HG03039 (cell line): ENCODE measurements at regions not wholly inside any gene's neighbourhood (a gene's known extent, or its start where the extent isn't known, plus 50 kb on each side); places are given as distances from the start of the nearest gene placed in this dataset.
A peak's percentile ranks its signal among the peaks of the same experiment; 100 is the strongest.
"Not testable (repeated sequence)": the region's sequence is repeated elsewhere in the genome, so short reads cannot be mapped to it uniquely, and the experiment has no call there.

Source experiments
- ATAC-seq: cut with Tn5 transposase; IDR thresholded peaks from one replicate; pipeline ENCODE4 v1.9.1; 2021; ENCODE audit warnings: mild to moderate bottlenecking, moderate library complexity; ENCODE audit not compliant: unreplicated experiment

DNA sequence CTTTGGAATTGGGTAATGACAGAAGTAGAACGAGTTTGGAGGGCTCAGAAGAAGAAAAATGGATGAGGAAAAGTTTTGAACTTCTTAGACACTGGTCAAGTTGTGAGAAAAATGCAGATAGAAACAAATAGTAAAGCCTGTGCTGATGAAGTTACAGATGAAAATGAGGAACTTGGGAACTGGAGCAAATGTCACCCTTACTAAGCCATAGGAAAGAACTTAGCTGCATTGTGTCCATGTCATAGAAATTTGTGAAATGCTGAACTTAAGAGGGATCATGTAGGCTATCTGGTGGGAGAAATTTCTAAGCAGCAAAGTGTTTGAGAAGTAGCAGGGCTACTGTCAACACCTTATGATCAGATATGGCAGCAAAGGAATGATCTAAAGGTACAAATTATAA, 289.2 kb upstream of the PCDH9 start:
- no peak for ATAC-seq

DNA sequence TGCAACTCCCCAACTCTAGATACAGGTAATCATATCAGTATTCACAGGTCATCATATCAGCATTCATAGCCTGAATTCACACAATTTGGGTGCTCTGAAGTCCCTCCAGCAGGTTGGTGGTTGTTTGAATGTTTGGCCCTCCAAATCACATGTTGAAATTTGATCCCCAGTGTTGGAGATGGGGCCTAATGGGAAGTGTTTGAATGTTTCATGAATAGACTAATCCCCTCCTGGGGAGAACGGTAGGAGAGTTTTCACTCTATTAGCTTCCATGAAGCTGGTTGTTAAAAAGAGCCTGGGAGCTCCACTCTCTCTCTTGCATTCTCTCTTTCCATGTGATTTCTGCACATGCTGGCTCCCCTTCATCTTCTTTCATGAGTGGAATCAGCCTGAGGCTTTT, 288.6 kb upstream of the PCDH9 start:
- ATAC-seq, result no peak

DNA sequence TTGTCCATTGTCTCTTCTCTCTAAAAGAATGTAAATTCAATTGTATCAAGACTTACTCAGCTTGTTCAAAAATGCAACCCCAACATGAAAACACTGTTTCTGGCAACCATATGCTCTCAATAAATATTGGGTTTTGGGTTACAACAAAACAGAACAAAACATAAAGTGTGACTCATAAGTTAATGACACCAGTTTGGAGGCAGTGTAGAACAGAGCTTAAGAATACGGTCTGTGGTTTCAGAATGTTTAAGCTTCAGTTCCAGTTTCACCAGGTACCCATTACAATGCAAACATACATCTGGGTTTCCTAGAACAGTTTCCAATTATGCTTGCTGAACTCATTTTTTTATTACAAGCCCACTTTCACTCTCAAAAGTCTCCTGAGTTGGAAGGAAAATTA, 285.8 kb upstream of the PCDH9 start:
- ATAC-seq, result peak; percentile 73

DNA sequence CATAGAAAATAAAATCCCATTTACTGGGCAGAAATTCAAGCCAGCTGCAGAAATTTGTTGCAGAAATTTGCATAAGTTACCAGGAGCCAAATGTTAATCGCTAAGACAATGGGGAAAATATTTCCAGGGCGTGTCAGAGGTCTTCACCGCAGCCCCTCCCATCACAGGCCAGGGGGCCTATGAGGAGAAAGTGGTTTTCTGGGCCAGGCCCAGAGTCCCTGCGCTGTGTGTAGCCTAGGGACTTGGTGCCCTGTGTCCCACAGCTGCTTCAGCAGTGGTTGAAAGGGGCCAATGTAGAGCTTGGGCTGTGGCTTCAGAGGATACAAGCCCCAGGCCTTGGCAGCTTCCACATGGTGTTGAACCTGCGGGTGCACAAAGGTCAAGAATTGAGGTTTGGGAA, 278.9 kb upstream of the PCDH9 start:
- no peak for ATAC-seq

DNA sequence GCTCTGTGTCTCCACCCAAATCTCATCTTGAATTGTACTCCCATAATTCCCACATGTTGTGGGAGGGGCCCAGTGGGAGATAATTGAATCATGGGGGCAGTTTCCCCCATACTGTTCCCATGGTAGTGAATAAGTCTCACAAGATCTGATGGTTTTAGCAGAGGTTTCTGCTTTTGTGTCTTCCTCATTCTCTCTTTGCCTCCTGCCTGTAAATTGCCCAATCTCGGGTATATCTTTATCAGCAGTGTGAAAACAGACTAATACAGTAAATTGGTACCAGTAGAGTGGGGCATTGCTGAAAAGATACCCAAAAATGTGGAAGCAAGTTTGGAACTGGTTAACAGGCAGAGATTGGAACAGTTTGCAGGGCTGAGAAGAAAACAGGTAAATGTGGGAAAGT, 278.1 kb upstream of the PCDH9 start:
- not testable (repeated sequence) for ATAC-seq

DNA sequence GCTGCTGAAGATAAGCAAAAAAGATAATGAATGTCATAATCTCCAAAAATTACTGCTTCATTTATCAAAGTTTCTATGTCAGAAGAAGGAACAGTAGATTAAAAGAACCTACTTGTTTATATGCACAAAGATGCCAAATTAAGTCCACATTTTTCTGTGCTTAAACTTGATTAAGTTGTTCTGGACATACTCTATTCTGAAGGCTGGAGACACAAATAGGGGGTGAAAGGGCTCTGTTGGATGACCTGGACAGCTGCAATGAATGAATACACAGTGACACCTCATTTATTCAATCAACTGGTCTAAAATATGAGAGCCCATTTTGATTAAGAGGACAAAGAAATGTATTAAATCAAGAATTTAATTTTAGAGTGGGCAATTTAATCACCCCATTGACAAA, 276.3 kb upstream of the PCDH9 start:
- ATAC-seq, result no peak

DNA sequence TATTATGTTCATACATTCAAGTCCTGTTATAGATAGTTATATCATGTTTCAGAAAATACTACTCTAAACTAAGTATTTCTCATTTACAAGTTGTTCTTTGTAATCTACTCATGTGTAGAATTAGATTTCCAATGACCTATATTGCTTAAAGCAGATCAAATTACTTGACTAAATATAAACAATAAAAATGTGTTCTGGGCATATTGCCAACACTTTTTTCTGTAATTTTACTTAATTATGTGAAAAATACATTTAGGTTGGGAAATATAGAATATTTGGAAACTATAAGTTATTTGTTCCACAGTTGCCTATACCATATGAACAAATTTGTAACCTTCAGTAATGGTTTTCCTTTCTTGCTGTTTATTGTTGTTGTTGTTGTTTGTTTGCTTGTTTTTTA, 275.2 kb upstream of the PCDH9 start:
- no peak for ATAC-seq

DNA sequence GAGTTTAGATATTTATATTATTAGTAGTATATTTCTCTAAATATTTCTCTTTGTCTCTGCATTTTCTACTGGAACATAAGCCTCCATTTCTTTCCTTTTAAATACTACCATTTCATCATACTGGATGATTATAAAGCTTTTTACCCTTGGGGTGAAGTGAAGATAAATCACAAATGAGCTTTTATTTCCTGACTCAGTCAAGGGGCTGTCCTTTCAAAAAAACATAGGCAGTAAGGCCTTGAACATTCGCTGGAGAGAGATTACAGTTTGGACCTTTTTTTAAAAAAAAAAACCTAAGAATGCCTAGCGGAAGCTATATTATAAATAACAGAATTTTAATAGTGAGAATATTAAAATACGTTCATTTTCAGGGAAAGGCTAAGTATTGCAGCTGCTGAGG, 268.8 kb upstream of the PCDH9 start:
- no peak for ATAC-seq

DNA sequence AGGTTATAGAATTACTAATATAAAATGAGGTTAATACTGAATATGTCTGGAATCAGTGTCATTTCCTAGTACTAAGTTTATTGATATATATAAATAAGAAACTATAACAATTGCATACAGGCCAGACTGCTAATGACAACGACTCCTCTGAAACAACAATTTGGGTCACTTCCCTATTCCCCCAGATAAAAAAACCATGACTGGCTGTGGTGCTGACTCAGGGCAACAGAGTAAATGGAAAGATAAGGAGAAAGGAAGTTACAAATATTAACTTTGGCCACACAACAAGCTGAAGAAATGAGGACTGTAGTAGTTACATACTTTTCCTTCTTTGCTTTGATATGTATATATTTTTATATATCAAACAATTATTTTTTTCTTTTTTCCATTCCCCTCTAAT, 263.7 kb upstream of the PCDH9 start:
- ATAC-seq, result no peak

DNA sequence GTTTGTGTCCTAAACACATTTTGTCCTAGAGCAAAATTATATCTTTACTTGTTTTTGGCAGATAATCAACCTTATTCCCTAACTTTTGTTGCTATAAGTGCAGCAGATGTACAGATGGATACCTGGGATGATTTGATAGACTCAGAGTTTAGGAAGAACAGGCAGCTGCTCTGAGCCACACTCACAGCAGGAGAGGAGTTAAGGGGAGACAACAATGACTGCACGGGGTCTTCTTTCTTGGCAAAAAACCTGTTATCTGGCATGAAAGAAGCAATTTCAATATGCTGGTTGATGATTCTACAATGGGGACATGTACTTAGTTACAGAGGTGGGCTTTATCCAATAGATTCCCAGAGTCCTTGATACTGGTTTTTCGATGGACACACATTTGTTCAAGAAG, 258.9 kb upstream of the PCDH9 start:
- no peak for ATAC-seq

DNA sequence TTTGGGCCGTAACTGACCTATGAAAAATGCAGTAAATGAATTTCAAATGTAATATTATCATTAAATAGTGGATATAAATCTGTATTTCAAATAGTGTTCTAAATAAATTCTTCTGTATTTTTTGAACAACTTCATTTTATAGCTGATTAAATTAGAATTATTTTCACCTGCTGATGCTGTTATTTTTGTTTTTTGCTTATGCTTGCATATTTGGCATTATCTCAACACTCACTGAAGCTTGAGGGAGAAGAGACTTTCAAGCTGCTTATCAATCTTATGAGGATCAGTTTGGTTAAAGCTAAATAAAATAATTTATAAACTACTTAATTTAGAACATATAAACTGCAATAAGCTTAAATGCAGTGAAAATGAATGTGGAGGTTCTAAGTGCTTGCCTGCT, 251.3 kb upstream of the PCDH9 start:
- no peak for ATAC-seq

DNA sequence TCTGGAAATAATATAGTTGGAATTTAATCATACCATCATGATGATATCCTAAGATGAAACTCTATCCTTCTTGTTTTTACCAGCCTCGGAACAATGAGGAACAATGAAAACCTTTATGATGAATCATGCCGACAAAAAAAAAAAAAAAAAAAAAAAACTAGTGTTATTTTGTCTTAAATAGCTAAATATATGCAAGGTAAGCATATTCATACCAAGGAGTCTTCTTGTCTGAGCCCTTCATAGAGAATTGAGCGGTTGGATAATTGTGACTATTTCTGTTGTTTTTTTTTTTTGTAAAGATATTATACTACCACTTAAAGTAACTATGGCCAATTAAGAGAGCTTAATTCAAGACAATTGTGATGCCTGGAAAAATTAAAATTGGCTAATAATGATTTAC, 244.0 kb upstream of the PCDH9 start:
- no peak for ATAC-seq

DNA sequence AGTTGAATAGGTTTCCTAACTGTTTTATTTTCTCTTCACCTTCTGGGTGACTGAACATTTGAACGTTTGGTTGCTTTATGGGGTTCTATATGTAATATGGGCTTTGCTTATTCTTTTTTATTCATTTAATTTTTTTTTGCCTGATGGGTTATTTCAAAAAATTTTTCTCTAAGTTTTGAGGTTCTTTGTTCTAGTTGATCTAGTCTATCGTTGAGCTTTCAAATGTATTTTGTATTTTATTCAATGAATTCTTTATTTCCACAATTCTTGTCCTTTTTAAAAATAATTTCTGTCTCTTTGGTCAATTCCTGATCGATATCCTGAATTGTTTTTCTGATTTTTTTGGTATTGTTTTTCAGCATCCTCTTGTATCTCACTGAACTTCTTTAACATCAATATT, 239.5 kb upstream of the PCDH9 start:
- ATAC-seq, result no peak

DNA sequence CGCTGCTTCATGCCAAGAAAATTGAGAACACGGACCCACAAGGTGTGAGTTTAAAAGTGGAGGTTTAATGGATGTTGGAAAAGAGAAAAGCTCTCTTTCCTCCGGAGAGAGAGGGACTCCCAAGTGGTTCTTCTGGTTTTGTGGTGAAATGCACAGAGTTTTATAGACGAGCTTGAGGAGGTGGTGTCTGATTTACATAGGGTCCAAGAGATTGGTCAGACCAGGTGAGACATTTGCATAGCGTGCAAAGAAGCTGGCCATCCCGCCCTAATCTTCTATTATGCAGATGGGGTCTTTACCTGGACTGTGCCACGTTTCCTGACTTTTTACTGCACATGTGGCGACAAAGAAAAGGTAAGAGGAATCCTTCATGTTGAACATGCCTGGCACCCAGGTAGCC, 236.4 kb upstream of the PCDH9 start:
- ATAC-seq, result no peak

DNA sequence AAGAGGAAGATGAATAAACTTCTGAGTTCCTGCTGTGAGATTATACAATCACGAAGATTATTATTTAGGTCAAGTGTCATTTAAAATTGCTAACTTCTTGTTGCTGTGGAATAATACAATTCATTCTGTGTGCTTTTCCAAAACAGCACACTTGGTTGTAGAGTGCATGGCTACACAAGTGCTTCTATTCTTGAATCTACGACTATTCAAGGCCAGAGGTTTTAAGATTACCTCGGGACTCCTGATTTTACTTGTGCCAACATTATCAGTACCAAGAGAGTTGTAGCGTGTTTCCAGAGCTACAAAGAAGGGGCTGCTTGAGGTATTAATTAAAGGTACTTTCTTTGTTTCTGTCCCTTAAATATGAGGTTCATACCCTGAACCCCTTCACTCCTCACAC, 234.0 kb upstream of the PCDH9 start:
- ATAC-seq, result no peak

DNA sequence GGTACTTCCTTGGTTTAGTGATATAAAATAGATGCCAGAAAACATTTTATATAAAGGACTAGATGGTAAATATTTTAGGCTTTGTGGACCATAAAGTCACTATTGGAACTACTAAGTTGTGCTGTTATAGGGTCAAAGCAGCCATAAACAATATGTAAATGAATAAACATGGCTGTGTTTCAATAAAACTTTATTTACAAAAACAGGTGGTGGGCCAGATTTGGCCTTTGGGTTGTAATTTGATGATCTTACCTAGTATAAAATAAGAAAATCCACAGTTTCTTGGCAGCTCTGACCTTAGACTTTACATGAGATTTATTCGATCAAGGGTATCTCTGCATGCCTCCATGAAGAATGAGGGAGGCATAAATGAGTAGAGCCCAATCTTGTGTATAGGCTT, 232.0 kb upstream of the PCDH9 start:
- no peak for ATAC-seq

DNA sequence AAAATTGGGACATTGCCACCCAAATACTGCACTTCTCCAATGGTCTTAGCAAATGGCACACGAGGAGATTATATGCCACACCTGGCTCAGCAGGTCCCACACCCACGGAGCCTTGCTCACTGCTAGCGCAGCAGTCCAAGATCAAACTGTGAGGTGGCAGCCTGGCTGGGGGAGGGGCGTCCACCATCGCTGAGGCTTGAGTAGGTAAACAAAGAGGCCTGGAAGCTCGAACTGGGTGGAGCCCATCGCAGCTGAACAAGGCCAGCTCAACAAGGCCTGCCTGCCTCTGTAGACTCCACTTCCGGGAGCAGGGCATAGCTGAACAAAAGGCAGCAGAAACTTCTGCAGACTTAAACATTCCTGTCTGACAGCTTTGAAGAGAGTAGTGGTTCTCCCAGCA, 222.4 kb upstream of the PCDH9 start:
- not testable (repeated sequence) for ATAC-seq

DNA sequence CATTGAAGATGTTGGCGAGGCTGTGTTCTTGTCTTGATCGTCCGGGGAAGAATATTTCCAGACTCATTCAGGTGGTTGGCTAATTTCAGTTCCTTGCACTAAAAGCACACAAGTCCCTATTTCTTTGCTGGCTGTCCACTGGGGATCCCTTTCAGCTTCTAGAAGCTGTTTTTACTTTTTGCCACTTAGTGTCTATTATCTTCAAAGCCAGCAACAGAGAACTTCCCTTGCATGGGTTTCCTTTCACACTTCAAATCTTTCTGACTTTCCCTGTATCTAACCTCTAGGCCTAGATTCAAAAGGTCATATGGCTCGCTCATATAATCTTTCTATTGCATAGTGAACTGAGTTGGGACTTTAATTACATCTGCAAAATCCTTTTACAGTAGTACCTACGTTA, 215.3 kb upstream of the PCDH9 start:
- no peak for ATAC-seq

DNA sequence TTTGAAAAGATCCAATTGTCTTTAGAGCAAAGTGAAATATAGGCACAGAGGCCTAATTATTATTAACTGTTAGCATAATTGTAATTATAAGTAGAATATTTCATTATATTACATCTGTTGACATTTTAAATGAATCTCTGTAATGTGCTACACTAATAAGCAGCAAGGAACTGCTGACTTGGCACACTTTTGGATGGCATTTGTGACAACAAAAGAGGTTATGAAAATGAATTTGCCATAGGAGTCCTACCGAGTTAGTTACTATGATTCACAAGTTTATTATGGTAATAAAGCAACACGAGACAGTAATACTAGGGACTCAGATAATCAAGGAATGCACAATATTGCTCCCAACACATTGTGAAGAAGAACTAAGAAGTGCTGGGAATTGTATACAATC, 213.8 kb upstream of the PCDH9 start:
- ATAC-seq, result no peak

DNA sequence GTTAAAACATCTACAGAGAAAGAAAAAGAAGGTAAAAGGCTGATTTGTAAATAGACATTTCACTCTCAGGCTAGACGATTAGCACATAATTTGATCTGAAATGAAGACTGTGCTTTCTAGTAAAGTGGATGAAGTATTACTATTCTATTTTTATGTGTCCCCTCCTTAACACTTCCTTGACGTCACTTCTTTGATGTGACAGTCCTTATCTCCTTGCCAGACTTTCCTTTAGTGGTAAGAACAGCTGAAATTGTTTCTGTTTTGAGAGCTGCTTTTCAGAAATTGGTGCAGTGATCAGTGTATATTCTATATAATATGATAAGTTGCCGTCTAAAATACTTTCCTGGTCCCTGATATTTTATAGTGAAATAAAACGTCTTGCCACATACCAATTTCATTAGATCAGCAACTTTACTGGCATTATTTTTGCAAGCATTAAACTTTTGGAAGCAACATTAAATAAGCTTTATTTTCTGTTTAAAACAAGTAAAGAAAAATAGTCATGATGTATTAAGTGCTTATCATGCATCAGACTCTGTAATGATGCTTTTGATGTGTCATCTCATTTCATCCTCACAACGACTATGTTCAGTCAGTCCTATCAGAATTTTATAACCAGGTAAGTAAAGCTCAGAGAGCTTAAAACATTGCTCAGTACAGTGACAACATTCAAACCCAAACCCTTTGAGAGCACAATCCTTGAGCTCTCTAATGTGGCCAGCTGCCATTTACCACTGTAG, 210.3 kb upstream of the PCDH9 start:
- ATAC-seq, result no peak

DNA sequence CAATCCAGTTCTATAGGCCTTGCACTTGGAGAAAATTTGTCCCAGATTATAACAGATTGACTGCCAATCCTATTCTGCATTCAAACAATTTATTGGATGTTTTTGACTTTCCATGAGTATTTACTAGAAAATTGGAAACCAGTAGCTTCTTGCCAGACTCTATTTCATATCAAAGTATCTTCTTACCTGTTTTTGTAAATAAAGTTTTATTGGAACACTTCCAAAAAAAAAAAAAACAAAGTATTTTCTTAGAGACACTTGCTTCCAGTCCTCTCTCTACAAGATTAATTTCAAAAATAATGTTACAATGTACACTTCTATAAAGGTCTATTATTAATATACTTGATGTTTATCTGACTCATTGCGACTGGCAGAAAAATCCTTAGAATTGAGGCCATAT, 209.2 kb upstream of the PCDH9 start:
- ATAC-seq, result no peak

DNA sequence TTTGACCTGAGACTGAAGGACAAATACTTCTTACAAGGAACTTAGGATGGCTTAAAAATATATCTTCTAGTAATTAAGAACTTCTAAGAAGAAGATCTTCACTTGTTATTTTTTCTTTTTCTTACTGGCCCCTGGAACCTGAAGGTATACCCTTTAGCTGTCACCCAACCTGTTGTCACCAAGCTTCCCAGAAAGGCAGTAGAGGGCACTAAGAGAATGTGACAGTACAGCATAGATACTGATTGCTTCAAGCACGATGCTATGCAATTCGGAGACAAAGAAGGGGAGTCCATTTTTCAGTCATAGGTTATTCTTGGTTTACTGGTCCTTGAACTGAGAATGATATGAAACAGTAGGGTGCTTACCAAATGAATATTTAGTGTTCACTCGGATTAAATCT, 208.3 kb upstream of the PCDH9 start:
- ATAC-seq, result no peak

DNA sequence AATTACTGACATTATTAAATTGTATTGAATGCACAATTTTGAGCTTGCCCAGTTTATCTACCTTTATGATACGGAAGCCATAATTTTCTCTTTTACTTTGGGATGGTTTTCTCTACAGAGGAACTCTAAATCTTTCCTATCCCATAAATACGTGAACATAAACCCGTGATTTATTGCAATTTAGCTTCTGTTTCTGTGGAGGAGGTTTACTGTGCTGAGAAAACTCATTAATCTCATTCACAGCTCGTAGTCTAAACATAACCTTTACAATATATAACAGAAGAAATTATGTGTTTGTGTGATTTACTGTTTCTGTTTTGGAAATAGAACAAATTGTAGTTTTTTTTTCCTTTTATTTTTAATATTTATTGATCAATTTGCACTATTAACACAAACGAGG, 207.1 kb upstream of the PCDH9 start:
- no peak for ATAC-seq
